DND-41 (cell line): ENCODE measurements at regions not wholly inside any gene's neighbourhood (a gene's known extent, or its start where the extent isn't known, plus 50 kb on each side); places are given as distances from the start of the nearest gene placed in this dataset.

ENCODE experiments used
- CTCF ChIP-seq: IDR thresholded peaks from 2 replicates; pipeline ENCODE4 v1.5.1; 2012; ENCODE audit warnings: borderline replicate concordance, low read length, moderate library complexity, mild to moderate bottlenecking; ENCODE audit not compliant: poor library complexity, severe bottlenecking; ENCODE audit errors: extremely low read depth
- EZH2 ChIP-seq: IDR thresholded peaks from 3 replicates; pipeline ENCODE4 v1.6.1; 2012; ENCODE audit warnings: borderline replicate concordance, low read depth, mild to moderate bottlenecking, moderate library complexity, low read length, inconsistent platforms; ENCODE audit not compliant: severe bottlenecking

- no peak for TF ChIP-seq CTCF
- TF ChIP-seq EZH2, result no peak
Observed at GRCh38 chr9:113774963-113775362, 101.1 kb upstream of the ZNF618 start.
